ENCODE measurements at regions not wholly inside any gene's neighbourhood (a gene's known extent, or its start where the extent isn't known, plus 50 kb on each side); places are given as distances from the start of the nearest gene placed in this dataset.
"Not testable (repeated sequence)": the region's sequence is repeated elsewhere in the genome, so short reads cannot be mapped to it uniquely, and the experiment has no call there.

DNA sequence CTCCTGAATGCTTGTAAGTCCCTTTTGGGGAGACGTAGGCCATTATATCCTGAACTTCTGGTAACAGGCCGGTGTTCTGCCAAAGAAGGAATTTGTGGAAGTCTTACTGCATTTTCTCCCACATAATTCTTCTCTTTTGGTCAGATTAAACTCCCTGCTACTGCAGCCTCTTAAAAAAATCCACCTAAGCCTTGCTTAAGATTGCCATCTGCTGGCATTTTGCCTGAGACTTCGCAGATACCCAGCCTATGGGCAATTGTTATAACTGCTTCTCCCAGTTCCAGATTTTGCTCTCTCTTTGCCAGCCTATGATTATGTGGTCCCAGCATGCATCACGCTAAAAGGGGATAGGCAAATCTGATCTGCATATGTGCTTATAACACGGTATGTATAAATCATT lies 391.6 kb upstream of the CHD1 start:
- peak in 1 of 2 donors; percentile 14 for DNase-seq (ENCODE audit: low read depth in 2 of 2)

DNA sequence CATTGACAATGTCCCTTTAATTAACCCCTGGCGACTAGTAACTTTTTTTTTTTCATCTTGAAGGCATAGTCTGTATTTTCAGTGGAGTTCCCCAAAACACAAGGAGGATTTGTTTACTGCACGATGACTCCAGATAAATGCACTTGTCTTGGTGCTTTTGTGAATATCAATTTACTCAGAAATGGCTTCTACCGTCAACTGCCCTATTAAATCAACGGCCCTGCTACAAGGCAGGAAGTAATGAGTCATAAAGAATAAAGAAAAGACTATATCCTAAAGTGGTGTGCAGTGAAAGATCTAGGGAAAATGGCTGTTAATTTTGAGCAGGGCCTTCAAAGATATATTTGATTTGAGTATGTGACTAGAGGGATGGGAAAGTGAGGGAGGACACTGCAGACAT lies 388.3 kb upstream of the CHD1 start:
- DNase-seq (ENCODE audit: low read depth in 2 of 2) = peak in 1 of 2 donors; percentile 28

GRCh38 chr5:99316484-99316883 lies 387.7 kb upstream of the CHD1 start:
- no peak for DNase-seq (ENCODE audit: low read depth in 2 of 2)

DNA sequence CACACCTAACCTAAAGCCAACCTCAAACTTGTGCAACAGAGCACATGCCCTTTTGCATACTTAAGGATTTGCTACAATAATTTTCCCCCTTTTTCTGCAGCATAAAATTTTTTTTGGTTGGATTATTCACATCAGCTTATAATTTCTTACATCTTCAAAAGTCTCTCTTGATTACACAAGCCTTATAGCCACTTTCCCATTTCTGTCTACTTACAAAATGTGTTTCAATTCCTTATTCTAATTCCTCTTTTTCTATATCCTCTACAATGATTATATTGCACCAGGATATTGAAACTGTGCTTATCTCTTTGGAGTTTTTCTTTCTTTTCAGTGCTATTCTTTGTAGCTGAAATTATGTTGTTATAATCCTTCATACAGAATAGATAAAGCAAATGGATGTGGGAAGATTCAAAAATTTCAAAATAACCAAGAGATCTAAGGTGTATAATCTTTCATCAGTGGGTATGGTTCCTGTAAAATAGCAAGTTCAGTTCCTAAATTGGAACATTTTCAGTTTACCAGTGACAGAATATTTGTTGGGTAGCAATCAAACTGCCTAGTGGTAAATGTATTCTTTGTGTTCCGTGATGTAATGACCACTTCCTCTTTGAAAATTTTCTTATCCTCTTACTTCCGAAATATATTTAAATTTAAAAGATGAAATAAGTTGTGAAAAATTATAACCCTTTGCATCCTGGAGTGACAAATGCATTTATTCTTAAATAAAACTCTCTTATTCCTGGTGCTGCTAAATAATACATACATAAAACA lies 386.8 kb upstream of the CHD1 start:
- no peak for DNase-seq (ENCODE audit: low read depth in 2 of 2)

- no peak for DNase-seq (ENCODE audit: low read depth in 2 of 2)
Observed at GRCh38 chr5:99314721-99315120, 385.9 kb upstream of the CHD1 start.

GRCh38 chr5:99308131-99308530 lies 379.3 kb upstream of the CHD1 start:
- no peak for DNase-seq (ENCODE audit: low read depth in 2 of 2)

DNA sequence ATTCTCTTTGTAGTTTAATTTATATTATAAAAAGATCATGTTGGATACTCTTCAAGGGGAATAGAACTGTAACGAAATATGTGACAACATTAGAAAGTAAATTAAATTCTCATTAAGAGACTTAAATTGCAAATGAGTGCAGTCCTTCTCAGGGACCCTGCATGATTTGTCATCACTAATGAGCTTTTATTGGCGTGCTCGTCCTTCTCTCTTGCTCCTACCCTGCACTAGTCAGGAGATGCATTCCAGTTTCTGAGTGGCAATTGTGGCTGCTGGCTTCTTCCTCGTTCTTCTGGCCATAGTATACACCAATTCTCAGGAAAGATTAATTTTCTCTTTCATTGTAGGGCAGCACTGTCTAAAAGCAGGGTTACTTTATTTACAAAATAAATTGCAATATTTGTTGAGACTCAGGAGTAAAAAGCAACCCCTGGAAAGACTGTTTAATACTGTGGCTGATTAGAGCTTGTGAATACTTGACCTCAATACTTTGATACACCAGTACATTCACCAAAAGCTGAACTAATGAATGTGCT lies 376.3 kb upstream of the CHD1 start:
- no peak for DNase-seq (ENCODE audit: low read depth in 2 of 2)

DNA sequence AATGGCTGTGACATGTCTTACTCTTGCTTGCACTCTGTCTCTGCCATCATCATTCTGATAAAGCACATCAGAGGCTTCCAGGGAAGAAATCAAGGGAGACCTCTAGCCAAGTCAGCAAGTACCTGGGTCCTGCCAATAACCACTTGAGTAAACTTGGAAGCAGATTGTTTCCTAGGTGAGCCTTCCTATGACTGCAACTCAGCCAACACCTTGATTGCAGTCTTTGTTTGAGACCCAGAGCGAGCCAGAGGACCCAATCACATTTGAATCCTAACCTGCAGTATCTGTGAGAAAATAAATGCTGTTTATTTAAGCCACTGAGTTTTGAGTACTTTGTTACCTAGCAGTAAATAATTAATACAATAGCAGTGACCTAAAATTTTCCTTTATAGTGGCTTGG lies 356.8 kb upstream of the CHD1 start:
- DNase-seq (ENCODE audit: low read depth in 2 of 2) = no peak

DNA sequence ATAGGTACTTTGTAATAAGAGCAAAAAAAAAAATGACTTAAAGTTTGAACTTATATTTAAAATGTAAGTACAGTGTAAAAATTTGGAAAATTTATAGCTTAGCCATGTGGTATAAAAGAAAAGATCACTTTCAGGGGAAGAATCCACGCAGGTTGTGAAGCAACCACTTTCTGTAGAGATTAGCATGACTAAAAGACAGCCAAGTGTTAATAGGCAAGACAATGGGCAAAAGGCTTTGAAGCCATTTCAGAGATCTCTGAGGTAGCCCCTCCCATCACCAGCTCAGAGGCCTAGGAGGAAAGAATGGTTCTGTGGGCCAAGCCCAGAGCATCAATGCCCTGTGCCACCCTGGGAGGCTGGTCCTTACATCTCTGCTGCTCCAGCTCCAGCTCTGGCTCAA lies 346.3 kb upstream of the CHD1 start:
- no peak for DNase-seq (ENCODE audit: low read depth in 2 of 2)

DNA sequence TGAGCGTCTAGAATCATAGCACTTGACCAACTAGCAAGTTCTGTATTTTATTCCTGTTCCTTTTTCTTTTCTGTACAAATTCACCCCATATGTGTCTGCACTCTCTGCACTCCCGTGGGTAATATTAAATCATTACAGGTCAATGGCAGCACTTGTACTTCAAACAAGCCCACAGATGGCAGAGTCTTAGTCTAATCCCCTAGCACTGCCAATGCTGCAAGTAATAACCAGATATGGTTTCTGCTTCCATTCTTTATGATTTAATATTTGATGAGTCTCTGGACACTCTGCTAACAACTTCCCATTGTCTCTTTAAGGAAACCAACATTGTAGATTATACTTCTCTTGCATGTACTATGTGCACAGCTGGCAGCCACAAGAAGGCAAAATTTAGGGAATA lies 343.8 kb upstream of the CHD1 start:
- no peak for DNase-seq (ENCODE audit: low read depth in 2 of 2)

DNA sequence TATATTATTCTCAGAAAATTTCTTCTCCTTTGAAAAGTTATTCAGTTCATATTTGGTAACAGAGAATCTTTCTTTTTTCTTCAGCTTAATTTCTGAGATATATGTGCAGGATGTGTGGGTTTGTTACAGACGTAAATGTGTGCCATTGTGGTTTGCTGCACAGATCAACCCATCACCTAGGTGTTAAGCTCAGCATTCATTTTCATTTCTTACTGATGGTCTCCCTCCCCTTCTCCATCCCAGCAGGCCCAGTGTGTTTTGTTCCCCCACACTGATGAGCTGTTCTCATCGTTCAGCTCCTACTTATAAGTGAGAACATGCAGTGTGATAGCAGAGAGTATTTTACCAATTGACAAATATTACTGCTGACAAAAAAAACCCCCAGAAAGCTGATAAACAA lies 330.0 kb upstream of the CHD1 start:
- no peak for DNase-seq (ENCODE audit: low read depth in 2 of 2)

GRCh38 chr5:99248066-99248465 lies 319.3 kb upstream of the CHD1 start:
- peak in 1 of 2 donors; percentile 38 for DNase-seq (ENCODE audit: low read depth in 2 of 2)

DNA sequence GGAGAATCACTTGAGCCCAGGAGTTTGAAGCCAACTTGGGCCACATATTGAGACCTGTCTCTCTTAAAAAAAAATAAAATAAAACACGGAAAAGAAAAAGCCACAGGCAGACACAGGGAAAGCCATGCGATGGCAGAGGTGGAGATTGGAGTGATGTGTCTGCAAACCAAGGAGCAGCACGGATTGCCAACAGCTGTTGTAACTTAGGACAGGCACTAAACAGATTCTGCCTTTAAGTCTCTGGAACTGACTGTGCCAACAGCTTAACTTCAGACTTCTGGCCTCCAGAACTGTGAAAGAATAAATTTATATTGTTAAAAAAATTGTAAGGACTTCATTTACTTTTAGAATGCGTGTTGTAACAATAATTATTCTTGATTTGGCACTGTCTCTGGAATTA lies 318.5 kb upstream of the CHD1 start:
- DNase-seq (ENCODE audit: low read depth in 2 of 2) = no peak

- DNase-seq (ENCODE audit: low read depth in 2 of 2) = peak in 1 of 2 donors; percentile 5
Observed at GRCh38 chr5:99243111-99243510, 314.3 kb upstream of the CHD1 start.

- DNase-seq (ENCODE audit: low read depth in 2 of 2) = no peak
Observed at GRCh38 chr5:99239826-99240360, 311.1 kb upstream of the CHD1 start.

GRCh38 chr5:99191206-99191745 lies 262.5 kb upstream of the CHD1 start:
- DNase-seq (ENCODE audit: low read depth in 2 of 2) = peak in 1 of 2 donors; percentile 37

DNA sequence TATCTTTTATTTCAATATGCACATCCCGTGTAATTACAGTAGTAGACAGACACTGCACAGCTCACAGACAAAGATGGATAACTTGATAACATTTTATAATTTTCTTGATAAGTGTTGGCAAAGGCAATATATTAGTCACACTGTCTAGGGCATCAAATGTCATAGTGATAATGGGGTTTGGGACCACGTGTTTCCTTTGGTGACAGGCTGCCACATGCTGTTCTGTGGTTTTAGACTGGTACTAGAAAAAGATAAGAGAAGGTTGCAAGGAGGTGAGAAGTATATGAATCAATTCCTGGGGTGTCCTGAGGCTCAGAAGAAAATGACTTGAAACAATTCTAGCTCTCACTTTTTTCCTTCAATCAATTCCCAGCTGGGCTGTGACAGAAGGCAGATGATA lies 258.8 kb upstream of the CHD1 start:
- DNase-seq (ENCODE audit: low read depth in 2 of 2) = peak in 1 of 2 donors; percentile 1

DNA sequence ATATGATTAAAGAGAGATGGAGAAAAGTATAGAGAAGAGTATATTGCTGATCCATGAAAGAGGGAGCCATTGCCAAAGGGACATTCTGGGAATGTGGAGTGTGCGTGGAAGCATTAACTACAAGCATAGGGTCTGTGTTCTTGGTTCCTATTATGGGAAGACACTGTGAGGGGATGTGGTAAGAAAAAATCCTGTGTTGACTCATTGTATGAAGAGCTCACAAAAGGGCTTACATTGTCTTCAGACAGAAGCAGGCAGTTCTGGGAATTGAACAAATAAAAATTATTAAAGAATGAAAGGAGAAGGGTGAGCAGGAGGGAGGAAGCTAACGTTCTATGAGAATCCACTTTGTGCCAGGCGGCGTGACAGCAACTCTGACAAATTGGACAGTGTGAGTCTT lies 250.4 kb upstream of the CHD1 start:
- no peak for DNase-seq (ENCODE audit: low read depth in 2 of 2)

- DNase-seq (ENCODE audit: low read depth in 2 of 2) = peak in 1 of 2 donors; percentile 1
Observed at GRCh38 chr5:99177796-99178195, 249.0 kb upstream of the CHD1 start.

DNA sequence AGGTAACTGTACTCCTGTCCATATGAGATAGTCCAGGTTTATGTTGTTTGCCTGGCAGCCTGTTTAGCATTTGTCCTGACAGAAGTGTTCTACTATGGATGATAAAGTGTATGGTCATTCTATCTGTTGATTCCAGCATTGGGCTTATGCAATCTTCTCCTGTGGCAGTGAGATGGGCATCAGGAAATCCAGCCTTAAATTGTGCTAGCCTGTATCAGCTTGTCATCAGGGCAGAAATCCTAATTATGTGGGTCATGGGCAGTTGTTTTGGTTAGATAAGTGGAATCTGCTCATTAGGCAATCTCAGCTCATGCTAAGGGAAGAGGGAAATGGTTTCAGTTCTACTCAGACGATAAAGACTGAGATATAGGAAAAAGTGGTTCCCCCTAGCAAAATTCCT lies 247.4 kb upstream of the CHD1 start:
- DNase-seq (ENCODE audit: low read depth in 2 of 2) = no peak

- peak in 1 of 2 donors; percentile 34 for DNase-seq (ENCODE audit: low read depth in 2 of 2)
Observed at GRCh38 chr5:99169309-99169708, 240.5 kb upstream of the CHD1 start.

- DNase-seq (ENCODE audit: low read depth in 2 of 2) = not testable (repeated sequence)
Observed at GRCh38 chr5:99161538-99161937, 232.7 kb upstream of the CHD1 start.

GRCh38 chr5:99156688-99157087 lies 227.9 kb upstream of the CHD1 start:
- DNase-seq (ENCODE audit: low read depth in 2 of 2) = no peak
